ENCODE measurements at regions not wholly inside any gene's neighbourhood (a gene's known extent, or its start where the extent isn't known, plus 50 kb on each side); places are given as distances from the start of the nearest gene placed in this dataset.

DNA sequence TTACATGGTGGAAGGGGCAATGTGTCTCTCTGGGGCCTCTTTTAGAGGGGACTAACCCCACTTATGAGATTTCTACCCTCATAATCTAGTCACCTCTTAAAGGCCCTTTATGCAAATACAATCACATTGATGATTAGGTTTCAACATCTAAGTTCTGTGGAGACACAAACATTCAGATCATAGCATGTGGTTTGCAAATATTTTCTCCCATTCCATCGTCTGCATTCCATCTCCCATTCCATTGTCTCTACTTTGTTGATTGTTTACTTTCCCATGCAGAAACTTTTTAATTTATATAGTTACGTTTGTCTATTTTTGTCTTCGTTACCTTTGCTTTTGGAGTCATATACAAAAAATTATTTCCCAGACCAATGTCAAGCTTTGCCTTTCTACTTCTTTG, 927.5 kb upstream of the INTU start:
- Mint-ChIP-seq H3K4me1 (0 out of 2 replicates have a peak, but pooled peaks cover 3% of the 10 kb centered on the region), H3K4me3 (no peak overlapping the region), H3K36me3 (no peaks in the 10 kb centered on the region), H3K9me3 (0 out of 2 replicates have a peak, but pooled peaks cover 3% of the 10 kb centered on the region), H3K27me3 (ENCODE audit: low read depth) (no peaks in the 10 kb centered on the region), H3K27ac (no peak overlapping the region; the same call in 1 of the 2 replicates)
- CTCF ChIA-PET, result no interaction called here
- TF ChIP-seq MYBL2 (CRISPR knock-in tag; IDR thresholded peaks at IDR 0.05), result no peak
- ATAC-seq, result no peak
- POLR2A ChIA-PET, result no interaction called here
- DNase-seq (ENCODE audit: low spot score), result no peak

DNA sequence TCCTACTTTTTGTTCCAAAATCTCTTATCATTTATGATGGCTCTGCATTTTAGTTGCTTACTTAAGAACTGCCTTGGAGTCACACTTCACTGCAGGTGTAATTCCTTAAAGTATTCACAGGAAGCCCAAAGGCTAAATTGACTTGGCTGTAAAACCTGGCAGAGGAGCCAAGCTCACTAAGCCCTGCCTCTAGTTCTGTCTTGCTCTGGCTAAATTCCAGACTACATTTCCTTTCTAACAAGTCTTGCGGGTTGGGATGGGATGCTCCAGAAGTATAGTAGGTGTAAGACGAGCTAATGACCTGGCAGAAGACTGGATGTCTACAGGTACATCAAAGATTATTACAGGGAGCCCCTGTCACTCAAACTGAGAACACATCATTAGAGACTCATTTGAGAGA, 924.0 kb upstream of the INTU start:
- POLR2A ChIA-PET, result no interaction called here
- DNase-seq (ENCODE audit: low spot score) (no peak), ATAC-seq (no peak)
- CTCF ChIA-PET, result no interaction called here
- TF ChIP-seq, protein P1, sequence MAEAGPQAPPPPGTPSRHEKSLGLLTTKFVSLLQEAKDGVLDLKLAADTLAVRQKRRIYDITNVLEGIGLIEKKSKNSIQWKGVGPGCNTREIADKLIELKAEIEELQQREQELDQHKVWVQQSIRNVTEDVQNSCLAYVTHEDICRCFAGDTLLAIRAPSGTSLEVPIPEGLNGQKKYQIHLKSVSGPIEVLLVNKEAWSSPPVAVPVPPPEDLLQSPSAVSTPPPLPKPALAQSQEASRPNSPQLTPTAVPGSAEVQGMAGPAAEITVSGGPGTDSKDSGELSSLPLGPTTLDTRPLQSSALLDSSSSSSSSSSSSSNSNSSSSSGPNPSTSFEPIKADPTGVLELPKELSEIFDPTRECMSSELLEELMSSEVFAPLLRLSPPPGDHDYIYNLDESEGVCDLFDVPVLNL (CRISPR knock-in tag; IDR thresholded peaks at IDR 0.05; ENCODE audit: borderline replicate concordance, low read depth), result no peak
- no peak for TF ChIP-seq GABPB1 (CRISPR knock-in tag; IDR thresholded peaks at IDR 0.05)
- TF ChIP-seq HMGA2 (CRISPR knock-in tag; IDR thresholded peaks at IDR 0.05), result no peak
- no peak for TF ChIP-seq NFE2L1 (CRISPR knock-in tag; IDR thresholded peaks at IDR 0.05)
- TF ChIP-seq, protein P2, sequence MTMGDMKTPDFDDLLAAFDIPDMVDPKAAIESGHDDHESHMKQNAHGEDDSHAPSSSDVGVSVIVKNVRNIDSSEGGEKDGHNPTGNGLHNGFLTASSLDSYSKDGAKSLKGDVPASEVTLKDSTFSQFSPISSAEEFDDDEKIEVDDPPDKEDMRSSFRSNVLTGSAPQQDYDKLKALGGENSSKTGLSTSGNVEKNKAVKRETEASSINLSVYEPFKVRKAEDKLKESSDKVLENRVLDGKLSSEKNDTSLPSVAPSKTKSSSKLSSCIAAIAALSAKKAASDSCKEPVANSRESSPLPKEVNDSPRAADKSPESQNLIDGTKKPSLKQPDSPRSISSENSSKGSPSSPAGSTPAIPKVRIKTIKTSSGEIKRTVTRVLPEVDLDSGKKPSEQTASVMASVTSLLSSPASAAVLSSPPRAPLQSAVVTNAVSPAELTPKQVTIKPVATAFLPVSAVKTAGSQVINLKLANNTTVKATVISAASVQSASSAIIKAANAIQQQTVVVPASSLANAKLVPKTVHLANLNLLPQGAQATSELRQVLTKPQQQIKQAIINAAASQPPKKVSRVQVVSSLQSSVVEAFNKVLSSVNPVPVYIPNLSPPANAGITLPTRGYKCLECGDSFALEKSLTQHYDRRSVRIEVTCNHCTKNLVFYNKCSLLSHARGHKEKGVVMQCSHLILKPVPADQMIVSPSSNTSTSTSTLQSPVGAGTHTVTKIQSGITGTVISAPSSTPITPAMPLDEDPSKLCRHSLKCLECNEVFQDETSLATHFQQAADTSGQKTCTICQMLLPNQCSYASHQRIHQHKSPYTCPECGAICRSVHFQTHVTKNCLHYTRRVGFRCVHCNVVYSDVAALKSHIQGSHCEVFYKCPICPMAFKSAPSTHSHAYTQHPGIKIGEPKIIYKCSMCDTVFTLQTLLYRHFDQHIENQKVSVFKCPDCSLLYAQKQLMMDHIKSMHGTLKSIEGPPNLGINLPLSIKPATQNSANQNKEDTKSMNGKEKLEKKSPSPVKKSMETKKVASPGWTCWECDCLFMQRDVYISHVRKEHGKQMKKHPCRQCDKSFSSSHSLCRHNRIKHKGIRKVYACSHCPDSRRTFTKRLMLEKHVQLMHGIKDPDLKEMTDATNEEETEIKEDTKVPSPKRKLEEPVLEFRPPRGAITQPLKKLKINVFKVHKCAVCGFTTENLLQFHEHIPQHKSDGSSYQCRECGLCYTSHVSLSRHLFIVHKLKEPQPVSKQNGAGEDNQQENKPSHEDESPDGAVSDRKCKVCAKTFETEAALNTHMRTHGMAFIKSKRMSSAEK (CRISPR knock-in tag; IDR thresholded peaks at IDR 0.05; ENCODE audit: borderline replicate concordance), result no peak
- TF ChIP-seq IRF2 (CRISPR knock-in tag; IDR thresholded peaks at IDR 0.05; ENCODE audit: borderline replicate concordance, low read depth), result no peak
- TF ChIP-seq, protein P3, sequence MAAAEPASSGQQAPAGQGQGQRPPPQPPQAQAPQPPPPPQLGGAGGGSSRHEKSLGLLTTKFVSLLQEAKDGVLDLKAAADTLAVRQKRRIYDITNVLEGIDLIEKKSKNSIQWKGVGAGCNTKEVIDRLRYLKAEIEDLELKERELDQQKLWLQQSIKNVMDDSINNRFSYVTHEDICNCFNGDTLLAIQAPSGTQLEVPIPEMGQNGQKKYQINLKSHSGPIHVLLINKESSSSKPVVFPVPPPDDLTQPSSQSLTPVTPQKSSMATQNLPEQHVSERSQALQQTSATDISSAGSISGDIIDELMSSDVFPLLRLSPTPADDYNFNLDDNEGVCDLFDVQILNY (CRISPR knock-in tag; IDR thresholded peaks at IDR 0.05), result no peak
- no peak for TF ChIP-seq RELA (CRISPR knock-in tag; IDR thresholded peaks at IDR 0.05; ENCODE audit: borderline replicate concordance)
- TF ChIP-seq, protein P4, sequence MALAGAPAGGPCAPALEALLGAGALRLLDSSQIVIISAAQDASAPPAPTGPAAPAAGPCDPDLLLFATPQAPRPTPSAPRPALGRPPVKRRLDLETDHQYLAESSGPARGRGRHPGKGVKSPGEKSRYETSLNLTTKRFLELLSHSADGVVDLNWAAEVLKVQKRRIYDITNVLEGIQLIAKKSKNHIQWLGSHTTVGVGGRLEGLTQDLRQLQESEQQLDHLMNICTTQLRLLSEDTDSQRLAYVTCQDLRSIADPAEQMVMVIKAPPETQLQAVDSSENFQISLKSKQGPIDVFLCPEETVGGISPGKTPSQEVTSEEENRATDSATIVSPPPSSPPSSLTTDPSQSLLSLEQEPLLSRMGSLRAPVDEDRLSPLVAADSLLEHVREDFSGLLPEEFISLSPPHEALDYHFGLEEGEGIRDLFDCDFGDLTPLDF (CRISPR knock-in tag; IDR thresholded peaks at IDR 0.05), result no peak
- TF ChIP-seq ZNF317 (CRISPR knock-in tag; IDR thresholded peaks at IDR 0.05; ENCODE audit: borderline replicate concordance, low read depth), result no peak
- TF ChIP-seq ZNF121 (CRISPR knock-in tag; IDR thresholded peaks at IDR 0.05), result no peak
- TF ChIP-seq CREM (CRISPR knock-in tag; IDR thresholded peaks at IDR 0.05), result no peak
- TF ChIP-seq, protein P5, sequence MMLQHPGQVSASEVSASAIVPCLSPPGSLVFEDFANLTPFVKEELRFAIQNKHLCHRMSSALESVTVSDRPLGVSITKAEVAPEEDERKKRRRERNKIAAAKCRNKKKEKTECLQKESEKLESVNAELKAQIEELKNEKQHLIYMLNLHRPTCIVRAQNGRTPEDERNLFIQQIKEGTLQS (CRISPR knock-in tag; conservative IDR thresholded peaks at IDR 0.05), result no peak
- no peak for TF ChIP-seq MYBL2 (CRISPR knock-in tag; IDR thresholded peaks at IDR 0.05)
- Mint-ChIP-seq H3K4me3 (no peak overlapping the region), H3K9me3 (0 out of 2 replicates have a peak, but pooled peaks cover 3% of the 10 kb centered on the region), H3K27ac (no peak overlapping the region), H3K27me3 (ENCODE audit: low read depth) (no peaks in the 10 kb centered on the region), H3K36me3 (no peaks in the 10 kb centered on the region), H3K4me1 (0 out of 2 replicates have a peak, but pooled peaks cover 6% of the 10 kb centered on the region)

DNA sequence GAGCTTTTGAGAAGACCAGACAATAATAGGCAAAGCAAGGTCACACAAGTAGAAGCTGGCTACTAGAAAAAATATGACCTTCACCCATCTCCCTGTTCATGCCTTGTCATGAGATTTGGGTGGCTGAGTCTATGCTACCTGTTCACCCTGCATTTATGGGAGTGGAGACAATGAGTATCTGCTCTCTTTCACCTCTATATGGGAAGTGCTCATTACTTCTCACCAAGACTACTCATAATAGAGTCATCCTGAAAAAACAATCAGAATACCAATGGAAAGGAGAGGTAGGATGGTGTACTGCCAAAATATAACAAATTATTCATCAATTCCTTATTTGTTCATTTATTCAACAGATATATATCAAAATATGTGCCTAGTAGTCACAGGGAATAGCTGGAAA, 921.8 kb upstream of the INTU start:
- ChIA-PET POLR2A (no interaction called here), CTCF (no interaction called here)
- Mint-ChIP-seq H3K36me3 (peaks cover 5% of the 10 kb centered on the region), H3K9me3 (peaks cover 13% of the 10 kb centered on the region), H3K4me3 (no peak overlapping the region), H3K4me1 (peaks cover 22% of the 10 kb centered on the region), H3K27ac (no peak overlapping the region), H3K27me3 (ENCODE audit: low read depth) (no peaks in the 10 kb centered on the region)
- ATAC-seq (no peak), DNase-seq (ENCODE audit: low spot score) (no peak)
- TF ChIP-seq ESRRA (CRISPR knock-in tag; IDR thresholded peaks at IDR 0.05; ENCODE audit: borderline replicate concordance) (no peak), GRHL2 (CRISPR knock-in tag; IDR thresholded peaks at IDR 0.05; ENCODE audit: insufficient replicate concordance, severe bottlenecking) (no peak), ELF4 (CRISPR knock-in tag; IDR thresholded peaks at IDR 0.05; ENCODE audit: low read depth) (no peak), OVOL2 (CRISPR knock-in tag; IDR thresholded peaks at IDR 0.05; ENCODE audit: borderline replicate concordance) (no peak)
